Progenitor cell of endocrine pancreas (in vitro differentiated cells): ENCODE measurements at regions not wholly inside any gene's neighbourhood (a gene's known extent, or its start where the extent isn't known, plus 50 kb on each side); places are given as distances from the start of the nearest gene placed in this dataset.

Source experiments
- DNase-seq: peaks from one replicate; pipeline ENCODE4 v3.0.0; 2021; ENCODE audit warnings: low spot score; ENCODE audit not compliant: unreplicated experiment
- H3K27ac Mint-ChIP-seq: 2 replicates; pipeline ENCODE4 v1.8.0; 2021; ENCODE audit warnings: mild to moderate bottlenecking, moderate library complexity, mixed read lengths
- H3K27me3 Mint-ChIP-seq: 2 replicates; pipeline ENCODE4 v1.8.0; 2021; ENCODE audit warnings: mixed read lengths
- H3K36me3 Mint-ChIP-seq: 2 replicates; pipeline ENCODE4 v1.8.0; 2022; ENCODE audit warnings: mixed read lengths; ENCODE audit not compliant: insufficient read depth
- H3K4me1 Mint-ChIP-seq: 2 replicates; pipeline ENCODE4 v1.8.0; 2021; ENCODE audit warnings: low read depth, mixed read lengths
- H3K4me3 Mint-ChIP-seq: 2 replicates; pipeline ENCODE4 v1.8.0; 2021; ENCODE audit warnings: low read depth, mild to moderate bottlenecking, moderate library complexity, mixed read lengths
- H3K9me3 Mint-ChIP-seq: 2 replicates; pipeline ENCODE4 v1.8.0; 2021; ENCODE audit warnings: low read depth, mixed read lengths
- CTCF ChIP-seq: fragments of 200-600 bp; sonication (generic); IDR thresholded peaks from one replicate; pipeline ENCODE4 v1.5.0; 2021; ENCODE audit warnings: antibody characterized with exemption, mild to moderate bottlenecking; ENCODE audit not compliant: unreplicated experiment

GRCh38 chr15:60251300-60252070 is 146.3 kb downstream of the ANXA2 start:
- Mint-ChIP-seq H3K27ac (no peak overlapping the region), H3K9me3 (no peaks in the 10 kb centered on the region), H3K36me3 (no peaks in the 10 kb centered on the region), H3K4me1 (peaks cover 33% of the 10 kb centered on the region), H3K4me3 (no peak overlapping the region), H3K27me3 (peaks cover 2% of the 10 kb centered on the region)
- TF ChIP-seq CTCF: no peak
- no peak for DNase-seq

GRCh38 chr15:60254416-60254815 is 143.4 kb downstream of the ANXA2 start:
- no peak for TF ChIP-seq CTCF
- Mint-ChIP-seq H3K9me3 (no peaks in the 10 kb centered on the region), H3K36me3 (no peaks in the 10 kb centered on the region), H3K4me3 (no peak overlapping the region), H3K27me3 (peaks cover 6% of the 10 kb centered on the region), H3K4me1 (peaks cover 33% of the 10 kb centered on the region), H3K27ac (no peak overlapping the region)
- no peak for DNase-seq

GRCh38 chr15:60255390-60255789 is 142.4 kb downstream of the ANXA2 start:
- no peak overlapping the region for H3K4me3 Mint-ChIP-seq

GRCh38 chr15:60257591-60258159 is 140.1 kb downstream of the ANXA2 start:
- DNase-seq: no peak

More at GRCh38 chr15:60255390-60255789, 142.4 kb downstream of the ANXA2 start:
- no peak for DNase-seq
- Mint-ChIP-seq H3K27me3 (peaks cover 6% of the 10 kb centered on the region), H3K36me3 (no peaks in the 10 kb centered on the region), H3K27ac (no peak overlapping the region), H3K4me1 (peaks cover 33% of the 10 kb centered on the region), H3K9me3 (no peaks in the 10 kb centered on the region)
- no peak for TF ChIP-seq CTCF

GRCh38 chr15:60259469-60259868 is 138.3 kb downstream of the ANXA2 start:
- no peaks in the 10 kb centered on the region for H3K36me3 Mint-ChIP-seq
- no peaks in the 10 kb centered on the region for H3K9me3 Mint-ChIP-seq
- TF ChIP-seq CTCF: no peak
- peaks cover 10% of the 10 kb centered on the region for H3K27me3 Mint-ChIP-seq
- no peak for DNase-seq
- H3K4me3 Mint-ChIP-seq: no peak overlapping the region
- H3K27ac Mint-ChIP-seq: no peak overlapping the region
- H3K4me1 Mint-ChIP-seq: peaks cover 5% of the 10 kb centered on the region

More at GRCh38 chr15:60257591-60258159, 140.1 kb downstream of the ANXA2 start:
- peaks cover 15% of the 10 kb centered on the region for H3K4me1 Mint-ChIP-seq
- no peak overlapping the region for H3K4me3 Mint-ChIP-seq
- H3K36me3 Mint-ChIP-seq: no peaks in the 10 kb centered on the region
- no peak overlapping the region for H3K27ac Mint-ChIP-seq
- no peak for TF ChIP-seq CTCF
- H3K27me3 Mint-ChIP-seq: peaks cover 6% of the 10 kb centered on the region
- H3K9me3 Mint-ChIP-seq: no peaks in the 10 kb centered on the region
